HG02840 (cell line): ENCODE measurements at regions not wholly inside any gene's neighbourhood (a gene's known extent, or its start where the extent isn't known, plus 50 kb on each side); places are given as distances from the start of the nearest gene placed in this dataset.
"Not testable (repeated sequence)": the region's sequence is repeated elsewhere in the genome, so short reads cannot be mapped to it uniquely, and the experiment has no call there.

ENCODE experiments used
- ATAC-seq: cut with Tn5 transposase; IDR thresholded peaks from one replicate; pipeline ENCODE4 v1.9.1; 2021; ENCODE audit warnings: mild to moderate bottlenecking, moderate library complexity, moderate number of reproducible peaks; ENCODE audit not compliant: unreplicated experiment, low FRiP score

DNA sequence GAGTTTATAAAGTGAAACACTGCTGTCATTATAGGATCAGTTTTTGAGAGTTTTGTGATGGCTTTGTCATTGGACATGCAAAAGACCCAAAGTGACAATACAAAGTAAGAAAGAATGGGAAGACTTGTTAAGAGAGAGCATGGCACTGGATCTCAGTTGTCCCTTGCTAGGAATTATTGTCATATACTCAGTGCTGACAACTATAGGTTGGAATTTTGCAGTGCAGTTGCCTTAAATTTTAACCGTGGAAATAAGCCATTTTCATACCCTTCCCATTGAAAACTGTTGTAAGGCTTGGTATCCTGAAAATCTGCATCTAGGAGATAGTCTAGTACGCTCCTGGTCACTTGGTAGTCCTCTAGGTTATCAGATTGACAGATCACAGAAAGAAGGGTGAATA, 1156.7 kb downstream of the GATA3 start:
- no peak for ATAC-seq

DNA sequence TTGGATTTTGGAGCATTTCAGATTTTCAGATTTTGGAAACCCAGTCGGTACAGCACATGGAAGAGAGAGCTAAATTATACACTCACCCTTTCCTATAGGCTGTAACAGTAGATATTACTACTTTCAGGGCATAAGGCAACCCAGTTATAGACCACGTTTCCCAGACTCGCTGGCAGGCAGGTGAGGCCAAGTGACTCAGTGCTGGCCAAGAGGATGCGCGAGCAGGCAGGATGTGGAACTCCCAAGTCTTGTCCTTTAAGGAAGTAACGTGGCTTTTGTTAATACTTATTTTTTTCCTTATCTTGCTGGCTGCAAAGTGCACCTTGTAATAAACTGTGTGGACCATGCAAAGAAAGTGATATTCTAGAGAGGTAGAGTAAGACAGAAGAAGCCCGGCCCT, 1160.1 kb downstream of the GATA3 start:
- ATAC-seq = no peak

DNA sequence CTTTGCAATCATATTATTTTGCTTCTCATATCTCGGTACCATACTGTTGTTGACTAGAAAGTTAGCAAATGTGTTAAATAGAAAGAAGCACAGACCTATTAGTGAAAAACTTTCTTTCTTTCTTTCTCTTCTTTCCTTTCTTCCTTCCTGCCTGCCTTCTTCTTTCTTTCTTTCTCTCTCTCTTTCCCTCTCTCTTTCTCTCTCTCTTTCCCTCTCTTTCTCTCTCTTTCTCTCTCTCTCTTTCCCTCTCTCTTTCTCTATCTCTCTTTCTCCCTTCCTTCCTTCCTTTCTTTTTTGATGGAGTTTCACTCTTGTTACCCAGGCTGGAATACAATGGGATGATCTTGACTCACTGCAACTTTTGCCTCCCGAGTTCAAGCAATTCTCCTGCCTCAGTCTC, 1160.6 kb downstream of the GATA3 start:
- no peak for ATAC-seq

DNA sequence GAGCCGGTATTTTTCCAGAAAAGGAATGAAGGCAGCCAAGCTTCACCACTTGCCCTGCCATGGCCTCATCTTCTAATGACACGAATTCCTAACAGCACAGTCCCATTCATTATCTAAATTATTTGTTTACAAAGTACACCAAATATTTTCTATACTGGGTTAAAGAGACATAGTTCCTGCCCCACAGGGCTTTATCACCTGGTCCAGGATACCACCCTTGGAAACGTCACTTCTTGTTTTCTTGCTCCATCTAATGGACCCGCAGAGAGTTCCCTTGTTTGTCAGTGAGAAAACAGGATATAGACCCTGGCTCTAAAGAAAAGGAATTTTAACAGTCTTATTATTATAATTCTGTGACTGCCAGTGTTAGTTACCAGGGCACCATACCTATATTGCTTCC, 1165.4 kb downstream of the GATA3 start:
- no peak for ATAC-seq

DNA sequence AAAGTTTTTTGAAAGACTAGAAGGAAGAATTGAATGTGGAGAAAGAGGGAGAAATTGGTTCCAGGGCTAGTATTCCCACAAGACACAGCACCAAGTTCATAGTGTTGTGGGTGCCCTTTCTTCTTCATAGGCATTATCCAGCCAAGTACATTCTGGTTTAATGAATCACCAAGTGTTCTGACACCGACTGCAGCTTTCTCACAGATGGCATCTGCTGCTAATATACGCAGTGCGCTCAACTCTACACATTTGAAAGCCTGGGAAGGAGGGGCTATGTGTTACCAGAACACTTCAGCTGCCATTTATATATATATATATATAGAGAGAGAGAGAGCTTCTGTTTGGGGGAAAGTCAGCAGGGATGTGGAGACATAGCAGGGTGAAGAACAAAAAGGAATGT, 1168.4 kb downstream of the GATA3 start:
- ATAC-seq = no peak

DNA sequence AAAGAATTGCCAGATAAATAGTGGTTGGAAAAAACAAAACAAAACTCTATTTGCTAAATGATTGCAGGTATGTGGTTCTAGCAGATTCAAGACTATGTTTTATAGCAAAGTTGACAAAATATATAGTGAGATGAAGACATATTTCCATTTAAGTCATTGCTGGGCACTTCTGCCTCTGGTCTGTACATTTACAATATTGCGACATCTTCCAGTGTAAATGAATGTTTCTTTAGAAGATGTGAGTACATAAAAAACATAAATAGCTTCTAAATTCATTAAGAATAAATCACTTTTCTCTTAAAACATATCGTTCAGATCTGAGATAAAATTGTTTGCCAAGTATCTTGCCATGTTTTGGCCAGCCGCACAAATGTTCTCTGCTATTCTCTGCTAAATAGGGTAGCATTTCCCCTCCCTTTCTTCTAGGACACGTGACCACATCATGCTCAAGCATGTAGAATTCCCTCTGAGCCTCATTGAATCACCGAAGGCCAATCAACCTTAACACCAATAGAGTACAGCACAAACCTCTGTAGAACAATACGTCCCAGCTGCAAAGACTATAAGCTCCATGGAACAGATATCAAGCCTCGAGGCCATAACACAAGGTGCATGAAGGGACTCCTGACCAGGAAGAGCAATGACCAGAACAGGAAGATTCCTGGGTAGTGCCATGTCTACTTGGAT, 1173.3 kb downstream of the GATA3 start:
- no peak for ATAC-seq

DNA sequence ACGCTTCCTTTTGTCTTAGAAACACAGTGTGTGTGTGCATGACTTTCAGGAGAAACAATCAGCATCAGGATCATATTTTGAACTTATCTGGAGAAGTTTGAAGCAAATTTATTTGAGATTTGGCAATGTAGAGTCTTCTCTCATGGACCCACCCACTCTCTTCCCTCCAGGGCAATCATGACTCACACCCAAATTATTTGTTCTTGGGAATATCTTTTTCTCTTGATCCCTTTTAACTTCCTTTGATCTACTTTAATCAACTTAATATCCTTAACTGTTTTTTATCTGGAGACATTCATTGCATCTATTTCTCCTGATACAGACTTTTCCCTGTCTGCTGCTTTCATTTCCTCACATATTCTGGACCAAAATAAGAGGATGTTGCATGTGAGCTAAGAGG, 1174.3 kb downstream of the GATA3 start:
- ATAC-seq = no peak

DNA sequence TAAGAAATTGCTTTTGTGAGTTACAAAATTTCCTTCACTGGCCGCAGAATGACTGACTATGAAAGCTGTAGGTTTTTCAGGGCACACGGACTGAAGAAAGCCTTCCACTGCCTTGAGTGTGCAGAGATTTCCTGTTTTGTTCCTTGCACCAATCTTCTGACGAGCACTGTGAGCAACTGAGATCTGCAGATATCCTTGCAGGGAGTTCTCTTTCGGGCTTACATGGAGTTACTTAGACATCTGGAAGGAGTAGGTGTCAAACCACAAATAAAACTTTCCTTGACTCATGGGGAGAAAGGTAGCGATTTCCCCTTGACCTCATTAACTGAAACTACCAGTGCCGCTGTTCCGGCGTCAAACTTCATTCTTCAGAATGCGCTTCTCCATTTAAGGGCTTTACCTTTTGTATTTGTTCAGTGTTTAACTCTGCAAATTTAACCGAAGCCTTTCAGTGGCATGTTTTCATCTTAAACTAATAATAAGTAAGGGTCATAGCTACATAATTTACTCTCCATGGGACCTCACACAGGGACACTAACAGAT, 1175.3 kb downstream of the GATA3 start:
- no peak for ATAC-seq

DNA sequence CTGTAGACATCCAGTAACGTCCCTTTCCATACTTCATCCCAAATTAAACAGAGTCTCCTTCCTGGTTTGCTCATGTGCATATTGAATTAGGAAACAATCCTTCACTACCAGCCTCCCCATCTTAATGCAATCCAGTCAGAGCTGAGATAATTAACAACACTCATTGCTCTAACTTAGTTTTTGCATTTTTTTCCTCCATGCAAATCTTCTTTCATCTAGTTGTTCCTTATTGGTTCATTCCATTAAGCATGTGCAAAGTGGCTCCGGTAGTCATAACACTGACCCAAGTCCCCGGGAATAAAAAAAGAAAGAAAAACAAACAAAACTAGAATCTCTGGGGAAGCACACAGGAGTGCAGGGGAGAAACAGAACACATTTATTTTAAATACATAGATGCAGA, 1176.1 kb downstream of the GATA3 start:
- ATAC-seq = no peak

DNA sequence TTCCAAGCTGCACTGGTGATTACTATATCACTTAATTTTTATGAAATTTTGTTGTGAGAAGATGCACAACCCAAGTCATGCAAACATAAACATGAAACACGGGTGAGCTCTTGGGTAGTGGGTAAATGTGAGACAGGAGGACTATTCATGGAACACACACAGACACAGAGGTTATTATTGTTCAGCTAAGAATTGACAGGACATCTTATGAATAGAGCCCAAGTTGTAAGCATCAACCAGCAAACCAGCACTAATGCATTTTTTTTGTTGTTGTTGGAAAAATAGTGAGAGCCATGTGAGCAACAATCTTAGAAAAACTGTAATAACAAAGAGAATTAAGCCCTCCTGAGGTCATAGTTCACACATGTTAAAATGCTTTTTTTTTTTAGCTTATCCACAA, 1179.7 kb downstream of the GATA3 start:
- no peak for ATAC-seq

DNA sequence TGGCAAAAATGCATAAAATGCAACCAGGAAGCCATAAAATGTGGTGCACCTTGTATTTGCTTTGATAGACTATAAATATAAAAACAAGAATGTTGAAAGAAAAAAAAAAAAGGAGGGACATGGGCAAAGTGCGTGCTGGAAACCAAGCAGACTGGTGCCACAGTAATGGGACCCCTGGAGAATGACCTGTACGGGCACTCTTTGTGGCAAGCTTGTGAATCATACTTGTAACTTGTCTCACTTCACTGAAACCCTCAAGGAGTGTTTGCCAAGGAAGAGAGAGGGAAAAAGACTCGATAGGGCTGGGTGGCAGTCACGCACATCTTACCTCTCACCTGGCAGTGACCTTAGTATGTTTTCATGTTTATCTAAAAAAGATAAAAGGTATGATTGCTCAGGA, 1183.6 kb downstream of the GATA3 start:
- no peak for ATAC-seq

DNA sequence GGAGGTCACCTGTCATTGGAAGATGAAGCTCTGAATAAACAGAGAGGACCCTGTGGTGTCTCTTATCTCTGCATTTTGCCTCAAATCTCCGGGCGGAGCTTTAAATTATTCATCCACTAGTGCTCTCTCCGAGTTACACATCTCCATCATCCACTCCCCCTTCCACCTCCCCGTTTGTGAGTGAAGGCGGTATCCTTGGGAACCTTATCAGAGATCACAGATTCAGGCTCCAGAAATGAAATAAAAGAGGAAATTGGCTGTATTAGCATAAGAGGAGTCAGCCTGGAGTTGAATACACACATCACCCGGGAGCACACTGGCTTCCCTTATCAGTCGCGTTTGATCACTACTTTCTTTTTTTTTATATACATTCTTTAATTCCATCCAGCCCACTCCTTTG, 1184.8 kb downstream of the GATA3 start:
- no peak for ATAC-seq

DNA sequence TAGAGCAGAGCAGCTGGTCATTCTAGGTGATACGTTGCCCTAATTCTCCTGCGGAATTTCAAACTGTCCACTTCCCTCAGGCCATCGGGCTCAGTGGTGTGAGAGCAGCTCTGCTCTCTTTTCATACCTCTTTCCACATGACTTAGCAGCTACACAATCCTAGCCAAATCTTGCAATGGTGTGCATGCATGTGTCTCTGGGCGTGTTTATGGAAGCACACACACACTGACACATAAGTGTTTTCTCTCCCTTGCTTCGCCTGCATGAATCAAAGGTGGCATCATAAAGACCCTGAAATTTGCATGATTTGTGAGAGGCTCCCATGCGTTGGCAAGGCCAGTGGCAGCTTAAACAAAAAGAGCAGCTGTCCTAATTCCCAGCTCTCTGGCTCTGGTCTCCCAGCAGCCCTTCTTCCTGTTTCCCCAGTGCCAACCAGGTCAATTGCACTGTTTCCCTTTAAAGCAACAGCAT, 1189.5 kb downstream of the GATA3 start:
- no peak for ATAC-seq

DNA sequence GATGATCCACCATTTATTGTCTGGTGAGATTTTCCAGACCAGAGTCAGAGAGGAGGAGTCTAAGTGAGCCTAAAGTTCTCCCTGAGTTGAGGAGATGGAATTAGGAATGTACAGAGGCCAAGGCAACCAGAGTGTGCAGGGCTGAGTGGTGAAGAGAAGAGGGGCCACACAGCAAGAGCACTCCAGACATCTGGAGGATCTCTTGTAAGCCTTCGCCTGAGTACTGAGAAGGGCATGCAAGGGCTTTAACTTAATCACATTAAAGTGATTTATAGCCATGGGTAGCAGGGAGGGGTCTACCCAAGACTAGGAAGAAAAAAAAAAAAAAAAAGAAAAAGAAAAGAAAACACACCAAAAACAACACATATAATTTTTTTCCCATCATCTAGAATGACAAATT, 1190.4 kb downstream of the GATA3 start:
- ATAC-seq = no peak

DNA sequence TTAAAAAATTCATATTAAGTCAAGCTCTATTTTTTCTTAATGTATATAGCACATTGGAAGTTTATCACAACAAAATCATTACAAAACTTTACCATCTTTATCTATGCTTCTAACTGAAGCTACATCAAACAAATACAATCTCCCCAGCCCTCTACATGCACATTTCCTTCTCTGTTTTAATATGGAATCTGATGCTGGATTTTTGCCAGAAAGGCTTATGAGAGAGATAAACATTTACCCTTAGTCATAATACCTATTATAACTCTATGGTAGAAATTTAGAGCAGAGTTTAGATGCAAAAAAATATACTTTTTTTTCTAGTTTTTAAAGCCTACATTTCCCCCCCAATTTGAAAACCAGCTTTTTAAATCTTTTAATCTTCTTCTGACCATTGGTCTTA, 1198.6 kb downstream of the GATA3 start:
- no peak for ATAC-seq

DNA sequence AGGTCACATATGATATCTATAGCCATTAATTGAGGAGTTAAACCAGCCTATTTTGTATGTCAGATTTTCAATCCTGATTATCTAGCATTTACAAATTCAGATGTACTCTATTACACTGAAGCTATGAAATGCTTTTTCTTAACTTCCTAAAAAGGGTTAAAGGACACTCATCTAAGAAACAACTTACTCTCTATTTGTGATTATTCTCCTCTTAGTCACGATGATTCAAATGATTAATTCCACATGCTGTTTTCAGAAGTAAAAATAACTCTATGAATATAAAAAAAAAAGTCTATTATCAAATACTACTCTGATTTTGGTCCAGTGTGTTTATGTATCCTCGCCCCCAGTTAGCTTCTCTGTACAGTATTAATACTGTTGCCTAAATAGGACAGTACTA, 1199.9 kb downstream of the GATA3 start:
- ATAC-seq = no peak

DNA sequence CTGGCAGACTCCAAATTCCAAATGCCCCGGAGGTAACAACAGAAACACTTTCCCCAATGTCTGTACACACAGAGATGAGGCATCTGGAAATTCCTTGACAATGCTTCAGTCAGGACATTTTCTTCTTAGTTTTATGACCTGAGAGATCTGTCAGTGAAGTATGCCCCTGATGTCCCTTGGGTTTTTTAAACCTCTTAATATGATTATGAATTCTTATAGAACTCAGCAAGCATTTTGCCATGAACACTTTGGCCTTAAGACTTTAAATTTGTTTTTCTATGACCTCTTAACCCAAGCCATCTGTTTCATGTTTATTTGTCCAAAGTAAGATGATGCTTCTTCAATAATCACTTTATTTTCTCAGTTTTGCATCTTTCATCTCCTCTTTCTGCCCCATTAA, 1206.2 kb downstream of the GATA3 start:
- ATAC-seq = no peak

DNA sequence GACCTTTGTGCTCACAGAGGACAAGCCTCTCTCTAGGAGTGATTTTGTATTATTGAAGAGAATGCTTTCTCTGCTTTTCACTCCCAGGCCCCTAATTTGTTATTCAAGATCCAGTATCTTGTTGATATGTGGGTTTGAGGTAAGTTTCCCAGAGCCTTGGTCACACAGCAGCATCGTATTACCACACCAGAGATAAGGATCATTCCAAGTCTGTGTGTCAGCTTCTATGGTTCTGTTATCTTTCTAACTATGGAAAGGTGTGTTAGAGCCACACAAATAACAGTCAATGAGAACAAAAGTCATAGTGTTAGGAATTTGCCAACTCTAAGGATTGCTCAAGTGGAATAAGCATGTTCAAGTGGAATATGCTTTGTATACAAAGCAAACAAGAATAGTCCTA, 1208.3 kb downstream of the GATA3 start:
- ATAC-seq = no peak

DNA sequence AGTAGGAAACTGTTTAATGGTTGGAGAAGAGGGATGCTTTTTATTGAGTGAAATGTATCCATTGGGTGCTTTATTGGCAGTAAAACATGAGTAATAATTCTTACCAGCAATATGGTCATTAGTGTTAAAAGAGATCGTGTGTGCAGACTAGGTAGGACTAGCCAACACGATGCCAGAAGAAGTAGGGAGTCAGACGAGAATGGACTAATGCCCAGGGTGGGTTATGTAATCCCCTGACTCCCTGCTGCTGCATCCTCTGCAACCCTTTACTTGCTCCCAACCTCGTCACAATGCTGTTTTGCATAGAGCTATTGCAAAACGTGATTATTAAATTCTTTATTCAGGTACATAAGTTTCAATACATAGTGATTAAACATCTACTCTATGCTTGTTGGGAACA, 1213.7 kb downstream of the GATA3 start:
- no peak for ATAC-seq

DNA sequence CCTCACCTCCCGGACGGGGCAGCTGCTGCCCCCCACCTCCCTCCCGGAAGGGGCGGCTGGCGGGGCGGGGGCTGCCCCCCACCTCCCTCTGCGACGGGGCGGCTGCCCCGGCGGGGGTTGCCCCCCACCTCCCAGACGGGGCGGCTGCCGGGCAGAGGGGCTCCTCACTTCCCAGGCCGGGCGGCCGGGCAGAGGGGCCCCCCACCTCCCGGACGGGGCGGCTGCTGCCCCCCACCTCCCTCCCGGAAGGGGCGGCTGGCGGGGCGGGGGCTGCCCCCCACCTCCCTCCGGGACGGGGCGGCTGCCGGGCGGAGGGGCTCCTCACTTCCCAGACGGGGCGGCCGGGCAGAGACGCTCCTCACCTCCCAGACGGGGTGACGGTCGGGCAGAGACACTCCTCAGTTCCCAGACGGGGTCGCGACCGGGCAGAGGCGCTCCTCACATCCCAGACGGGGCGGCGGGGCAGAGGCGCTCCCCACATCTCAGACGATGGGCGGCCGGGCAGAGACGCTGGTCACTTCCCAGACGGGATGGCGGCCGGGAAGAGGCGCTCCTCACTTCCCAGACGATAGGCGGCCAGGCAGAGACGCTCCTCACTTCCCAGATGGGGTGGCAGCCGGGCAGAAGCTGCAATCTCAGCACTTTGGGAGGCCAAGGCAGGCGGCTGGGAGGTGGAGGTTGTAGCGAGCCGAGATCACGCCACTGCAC, 1218.8 kb downstream of the GATA3 start:
- not testable (repeated sequence) for ATAC-seq

DNA sequence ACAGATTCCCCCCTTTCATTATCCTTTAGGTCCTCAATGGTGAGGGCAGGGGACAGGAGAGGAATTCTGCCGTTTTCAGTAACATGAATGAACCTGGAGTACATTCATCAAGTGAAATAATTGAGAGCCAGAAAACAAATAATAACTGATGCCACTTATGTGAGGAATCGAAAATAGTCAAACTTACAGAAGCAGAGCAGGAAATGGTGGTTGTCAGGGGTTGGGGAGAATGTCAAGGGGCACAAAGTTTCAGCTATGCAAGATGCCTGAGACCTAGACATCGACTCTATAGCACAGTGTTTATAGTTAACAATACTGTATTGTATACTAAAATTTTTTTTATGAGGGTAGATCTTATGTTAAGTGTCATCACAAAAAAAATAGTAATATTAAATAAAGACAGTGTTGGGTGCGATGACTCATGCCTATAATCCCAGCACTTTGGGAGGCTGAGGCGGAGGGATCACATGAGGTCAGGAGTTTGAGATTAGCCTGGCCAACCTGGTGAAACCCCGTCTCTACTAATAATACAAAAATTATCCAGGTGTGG, 1219.8 kb downstream of the GATA3 start:
- ATAC-seq = no peak

DNA sequence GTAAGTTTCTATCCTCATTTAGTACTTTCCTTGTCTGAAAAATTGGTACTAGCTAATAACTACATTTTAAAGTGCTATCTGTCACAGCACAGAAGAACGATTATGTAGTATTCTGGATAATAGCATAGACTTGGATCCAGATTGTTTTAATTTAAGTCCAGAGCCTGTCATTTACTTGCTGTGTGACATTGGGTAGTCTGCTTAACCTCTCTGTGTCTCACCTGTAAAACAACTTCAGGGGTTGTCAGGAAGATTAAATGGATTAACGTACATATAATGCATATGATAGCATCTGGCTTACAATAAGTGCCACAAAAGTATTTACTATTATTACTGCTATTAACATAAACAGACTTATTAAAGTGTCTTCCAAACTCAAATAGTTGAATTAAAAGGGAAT, 1221.4 kb downstream of the GATA3 start:
- ATAC-seq = no peak
